ENCODE measurements at regions not wholly inside any gene's neighbourhood (a gene's known extent, or its start where the extent isn't known, plus 50 kb on each side); places are given as distances from the start of the nearest gene placed in this dataset.

DNA sequence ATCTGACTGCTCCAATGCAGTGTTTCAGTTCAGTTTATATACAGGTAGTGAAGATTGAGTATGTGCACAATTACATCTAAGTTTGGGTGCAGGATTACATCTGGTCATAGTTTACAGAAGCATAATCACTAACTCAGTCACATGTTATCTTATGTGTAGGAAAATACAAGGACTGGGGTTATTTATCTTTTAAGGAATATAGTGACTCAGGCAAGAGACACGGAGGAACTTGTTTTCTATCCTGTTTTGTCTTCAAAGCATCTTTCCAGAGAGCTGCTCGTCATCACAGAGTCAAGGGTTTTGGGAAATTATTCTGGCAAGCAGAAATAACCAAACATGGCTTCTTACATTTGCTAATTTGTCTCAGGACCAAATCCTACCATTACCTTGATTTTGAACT lies 1371.5 kb upstream of the TMEFF2 start:
- TF ChIP-seq, protein P1, sequence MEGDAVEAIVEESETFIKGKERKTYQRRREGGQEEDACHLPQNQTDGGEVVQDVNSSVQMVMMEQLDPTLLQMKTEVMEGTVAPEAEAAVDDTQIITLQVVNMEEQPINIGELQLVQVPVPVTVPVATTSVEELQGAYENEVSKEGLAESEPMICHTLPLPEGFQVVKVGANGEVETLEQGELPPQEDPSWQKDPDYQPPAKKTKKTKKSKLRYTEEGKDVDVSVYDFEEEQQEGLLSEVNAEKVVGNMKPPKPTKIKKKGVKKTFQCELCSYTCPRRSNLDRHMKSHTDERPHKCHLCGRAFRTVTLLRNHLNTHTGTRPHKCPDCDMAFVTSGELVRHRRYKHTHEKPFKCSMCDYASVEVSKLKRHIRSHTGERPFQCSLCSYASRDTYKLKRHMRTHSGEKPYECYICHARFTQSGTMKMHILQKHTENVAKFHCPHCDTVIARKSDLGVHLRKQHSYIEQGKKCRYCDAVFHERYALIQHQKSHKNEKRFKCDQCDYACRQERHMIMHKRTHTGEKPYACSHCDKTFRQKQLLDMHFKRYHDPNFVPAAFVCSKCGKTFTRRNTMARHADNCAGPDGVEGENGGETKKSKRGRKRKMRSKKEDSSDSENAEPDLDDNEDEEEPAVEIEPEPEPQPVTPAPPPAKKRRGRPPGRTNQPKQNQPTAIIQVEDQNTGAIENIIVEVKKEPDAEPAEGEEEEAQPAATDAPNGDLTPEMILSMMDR (IDR thresholded peaks at IDR 0.05; ENCODE audit: low read depth, low read length), result no peak
- TF ChIP-seq EZH2phosphoT487 (IDR thresholded peaks at IDR 0.05; ENCODE audit: low read depth), result no peak
